Body of pancreas (tissue), 4 donors: ENCODE measurements at regions not wholly inside any gene's neighbourhood (a gene's known extent, or its start where the extent isn't known, plus 50 kb on each side); places are given as distances from the start of the nearest gene placed in this dataset.
"Not testable (repeated sequence)": the region's sequence is repeated elsewhere in the genome, so short reads cannot be mapped to it uniquely, and the experiment has no call there.

ENCODE experiments used
- ATAC-seq: fragments of 150-250 bp; one replicate; pipeline ENCODE4 v1.9.1; 2016
- DNase-seq, 4 donors: peaks; one replicate each; pipeline ENCODE4 v3.0.0-alpha.2; 2019
- H3K27ac ChIP-seq, 4 donors: fragments of 200-600 bp; sonication (generic); 1 replicate in 3 of 4; 2 replicates in 1 of 4; pipeline versions ENCODE4 v1.5.1 to v1.6.1; 2016 to 2019; ENCODE audit warnings: mild to moderate bottlenecking in 1 of 4, mixed read lengths in 1 of 4, moderate library complexity in 1 of 4
- H3K27me3 ChIP-seq, 2 donors: fragments of 200-600 bp; sonication (generic); one replicate each; pipeline ENCODE4 v1.6.0; 2016; ENCODE audit warnings: mild to moderate bottlenecking in 1 of 2
- H3K36me3 ChIP-seq, 2 donors: fragments of 200-600 bp; sonication (generic); replicated peaks in 1 of 2; 2 replicates each; pipeline ENCODE4 v1.5.1; 2016; ENCODE audit warnings: low read depth in 2 of 2; ENCODE audit not compliant: insufficient read depth in 1 of 2
- H3K4me1 ChIP-seq: fragments of 200-600 bp; sonication (generic); one replicate; pipeline ENCODE4 v1.6.0; 2016
- H3K4me3 ChIP-seq, 2 donors: fragments of 200-600 bp; sonication (generic); 1 replicate in 1 of 2; 2 replicates in 1 of 2; pipeline ENCODE4 v1.5.1; 2016 to 2019
- H3K9me3 ChIP-seq, 3 donors: fragments of 200-600 bp; sonication (generic); 1 replicate in 2 of 3; 2 replicates in 1 of 3; pipeline ENCODE4 v1.5.1; 2016
- CTCF ChIP-seq, 7 experiments: fragments of 450-650 bp in 4 of 7; fragments of 200-600 bp in 3 of 7; sonication (generic) in 3 of 7; IDR thresholded peaks; one replicate each; pipeline ENCODE4 v1.5.1; 2016 to 2019; ENCODE audit warnings: antibody characterized with exemption in 7 of 7
- POLR2A ChIP-seq, 3 donors: fragments of 450-650 bp; IDR thresholded peaks; one replicate each; pipeline ENCODE4 v1.6.1; 2016; ENCODE audit warnings: antibody characterized with exemption in 3 of 3, mild to moderate bottlenecking in 2 of 3
- WGBS, 2 donors: methylation state at CpG; one replicate each; pipeline ENCODE4 v1.1.5; 2017; 5-methylcytosine and 5-hydroxymethylcytosine counted together
- intact Hi-C: fragments of 100-400 bp; cut with DNase I; formaldehyde crosslinking; loops from one replicate; pipeline ENCODE4 v1.15.1; 2023

- Histone ChIP-seq H3K4me3 (no peak overlapping the region), H3K4me1 (no peaks in the 10 kb centered on the region), H3K36me3 (no peaks in the 10 kb centered on the region), H3K27me3 (no peaks in the 10 kb centered on the region), H3K27ac (no peak overlapping the region), H3K9me3 (peaks cover 0 to 4% (median 0%) of the 10 kb centered on the region in 3 donors)
- intact Hi-C loops: no loop called here
- WGBS, 2 donors: 37% methylated on average over 3 of the region's 3 CpGs
- no peak for DNase-seq
- ATAC-seq: no peak
- no peak for TF ChIP-seq CTCF (IDR thresholded peaks at IDR 0.05)
- TF ChIP-seq POLR2A (IDR thresholded peaks at IDR 0.05): no peak
These were observed 137.2 kb downstream of the AHSP start for GRCh38 chr16:31664683-31665482.

GRCh38 chr16:31674686-31675085 lies 147.0 kb downstream of the AHSP start:
- Histone ChIP-seq H3K4me3 (no peak overlapping the region), H3K36me3 (no peaks in the 10 kb centered on the region), H3K9me3 (no peaks in the 10 kb centered on the region), H3K4me1 (no peaks in the 10 kb centered on the region), H3K27ac (no peak overlapping the region), H3K27me3 (no peaks in the 10 kb centered on the region)
- DNase-seq (no peak), ATAC-seq (no peak)
- no peak for TF ChIP-seq POLR2A (IDR thresholded peaks at IDR 0.05)
- TF ChIP-seq CTCF (IDR thresholded peaks at IDR 0.05): no peak
- intact Hi-C loops: no loop called here
- 30 to 40% methylated on average over 1 of the region's 1 CpG for WGBS, 2 donors

GRCh38 chr16:31676731-31677130 lies 149.0 kb downstream of the AHSP start:
- intact Hi-C loops: no loop called here

GRCh38 chr16:31678649-31679325 lies 151.1 kb downstream of the AHSP start:
- H3K4me3 ChIP-seq: no peak overlapping the region
- H3K36me3 ChIP-seq: no peaks in the 10 kb centered on the region
- TF ChIP-seq POLR2A (IDR thresholded peaks at IDR 0.05): no peak
- no peak for TF ChIP-seq CTCF (IDR thresholded peaks at IDR 0.05)
- H3K4me1 ChIP-seq: no peaks in the 10 kb centered on the region
- intact Hi-C loops: no loop called here
- DNase-seq (no peak), ATAC-seq (no peak)
- H3K9me3 ChIP-seq: no peaks in the 10 kb centered on the region
- H3K27ac ChIP-seq: no peak overlapping the region
- 60 to 72% methylated on average over 7 of the region's 7 CpGs for WGBS, 2 donors
- H3K27me3 ChIP-seq: no peaks in the 10 kb centered on the region

More at GRCh38 chr16:31676731-31677130, 149.0 kb downstream of the AHSP start:
- no peaks in the 10 kb centered on the region for H3K4me1 ChIP-seq
- no peak for ATAC-seq
- H3K36me3 ChIP-seq: no peaks in the 10 kb centered on the region
- DNase-seq: no peak
- no peaks in the 10 kb centered on the region for H3K27me3 ChIP-seq
- H3K4me3 ChIP-seq: no peak overlapping the region
- no peak overlapping the region for H3K27ac ChIP-seq
- H3K9me3 ChIP-seq: no peaks in the 10 kb centered on the region
- no peak for TF ChIP-seq CTCF (IDR thresholded peaks at IDR 0.05)
- no peak for TF ChIP-seq POLR2A (IDR thresholded peaks at IDR 0.05)

GRCh38 chr16:31689331-31689730 lies 161.6 kb downstream of the AHSP start:
- H3K27me3 ChIP-seq, H3K4me3 ChIP-seq, H3K36me3 ChIP-seq, DNase-seq, ATAC-seq, H3K27ac ChIP-seq, intact Hi-C loops, H3K9me3 ChIP-seq, H3K4me1 ChIP-seq: not testable (repeated sequence)
- 30 to 38% methylated on average over 2 of the region's 2 CpGs for WGBS, 2 donors

GRCh38 chr16:31692338-31692737 lies 164.6 kb downstream of the AHSP start:
- H3K4me3 ChIP-seq, H3K36me3 ChIP-seq, H3K27ac ChIP-seq, H3K27me3 ChIP-seq, DNase-seq, H3K4me1 ChIP-seq, intact Hi-C loops, H3K9me3 ChIP-seq, ATAC-seq: not testable (repeated sequence)
- WGBS, 2 donors: 58 to 77% methylated on average over 3 of the region's 3 CpGs
